Astrocyte of the cerebellum (primary cell): ENCODE measurements at regions not wholly inside any gene's neighbourhood (a gene's known extent, or its start where the extent isn't known, plus 50 kb on each side); places are given as distances from the start of the nearest gene placed in this dataset.

ENCODE experiments used
- DNase-seq: peaks from one replicate; pipeline ENCODE4 v3.0.0-alpha.2; 2011; ENCODE audit warnings: low read depth
- H3K4me3 ChIP-seq: 2 replicates; pipeline ENCODE4 v1.5.1; 2011; ENCODE audit warnings: mild to moderate bottlenecking, low read depth, low read length, moderate library complexity
- in situ Hi-C: cut with HindIII; loops from 2 replicates; pipeline ENCODE4 v1.10.0; 2017; ENCODE audit warnings: low sequenced_read_pairs
- TF ChIP-seq, protein P1 (sequence below): IDR thresholded peaks from 2 replicates; pipeline ENCODE4 v1.5.1; 2012; ENCODE audit warnings: low read length, low read depth, moderate library complexity, mild to moderate bottlenecking; ENCODE audit errors: missing control alignments

- TF ChIP-seq, protein P1, sequence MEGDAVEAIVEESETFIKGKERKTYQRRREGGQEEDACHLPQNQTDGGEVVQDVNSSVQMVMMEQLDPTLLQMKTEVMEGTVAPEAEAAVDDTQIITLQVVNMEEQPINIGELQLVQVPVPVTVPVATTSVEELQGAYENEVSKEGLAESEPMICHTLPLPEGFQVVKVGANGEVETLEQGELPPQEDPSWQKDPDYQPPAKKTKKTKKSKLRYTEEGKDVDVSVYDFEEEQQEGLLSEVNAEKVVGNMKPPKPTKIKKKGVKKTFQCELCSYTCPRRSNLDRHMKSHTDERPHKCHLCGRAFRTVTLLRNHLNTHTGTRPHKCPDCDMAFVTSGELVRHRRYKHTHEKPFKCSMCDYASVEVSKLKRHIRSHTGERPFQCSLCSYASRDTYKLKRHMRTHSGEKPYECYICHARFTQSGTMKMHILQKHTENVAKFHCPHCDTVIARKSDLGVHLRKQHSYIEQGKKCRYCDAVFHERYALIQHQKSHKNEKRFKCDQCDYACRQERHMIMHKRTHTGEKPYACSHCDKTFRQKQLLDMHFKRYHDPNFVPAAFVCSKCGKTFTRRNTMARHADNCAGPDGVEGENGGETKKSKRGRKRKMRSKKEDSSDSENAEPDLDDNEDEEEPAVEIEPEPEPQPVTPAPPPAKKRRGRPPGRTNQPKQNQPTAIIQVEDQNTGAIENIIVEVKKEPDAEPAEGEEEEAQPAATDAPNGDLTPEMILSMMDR: no peak
- in situ Hi-C loops: no loop called here
- no peak overlapping the region for H3K4me3 ChIP-seq
- no peak for DNase-seq
Measured at GRCh38 chr2:21449881-21450280, 326.1 kb downstream of the TDRD15 start.

DNA sequence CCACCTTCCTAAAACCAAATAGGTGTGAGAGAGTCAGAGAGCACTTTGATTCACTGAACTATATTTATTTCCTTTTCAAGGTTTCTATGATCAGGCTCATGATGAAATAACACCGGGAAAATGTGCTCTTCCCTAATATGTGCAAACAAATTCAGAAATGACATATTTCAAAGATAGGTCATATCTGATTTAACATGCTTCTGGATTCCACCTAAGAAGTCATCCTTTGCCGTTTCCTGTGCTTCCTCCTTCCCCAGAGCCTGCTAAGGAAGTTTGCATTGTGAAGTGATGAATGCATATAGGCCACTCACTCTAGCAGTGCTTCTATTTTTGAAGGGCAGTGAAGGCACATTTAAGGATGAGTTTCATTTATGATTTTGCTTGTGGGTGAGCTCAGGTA, 327.6 kb downstream of the TDRD15 start:
- TF ChIP-seq, protein P1: no peak
- H3K4me3 ChIP-seq: no peak overlapping the region
- no peak for DNase-seq
- in situ Hi-C loops: no loop called here

GRCh38 chr2:21452263-21452662, 328.5 kb downstream of the TDRD15 start:
- TF ChIP-seq, protein P1: no peak
- in situ Hi-C loops: no loop called here
- DNase-seq: no peak
- no peak overlapping the region for H3K4me3 ChIP-seq

DNA sequence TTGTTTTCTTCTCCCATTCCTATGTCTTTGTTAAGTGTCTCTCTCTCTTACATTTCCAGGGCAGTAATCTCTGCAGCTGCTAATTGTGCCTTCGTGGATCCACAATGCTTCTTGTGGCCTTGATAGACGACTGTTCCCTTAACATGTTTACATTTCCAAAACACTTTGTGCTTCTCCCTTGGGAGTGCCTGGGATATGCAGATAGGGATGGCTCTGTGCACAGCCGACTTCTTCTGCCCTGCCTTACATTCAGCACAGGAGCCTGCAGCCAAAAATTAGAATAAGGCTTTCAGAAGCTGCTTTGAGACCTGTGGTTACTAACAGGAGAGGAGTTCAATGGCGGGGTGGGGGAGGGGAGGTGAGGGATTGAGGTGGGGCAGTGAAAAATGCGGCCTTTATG, 328.9 kb downstream of the TDRD15 start:
- no peak for DNase-seq
- TF ChIP-seq, protein P1: no peak
- in situ Hi-C loops: no loop called here
- H3K4me3 ChIP-seq: no peak overlapping the region

- in situ Hi-C loops: no loop called here
- TF ChIP-seq, protein P1: no peak
- no peak overlapping the region for H3K4me3 ChIP-seq
- DNase-seq: no peak
Measured at GRCh38 chr2:21453723-21454450, 330.1 kb downstream of the TDRD15 start.

DNA sequence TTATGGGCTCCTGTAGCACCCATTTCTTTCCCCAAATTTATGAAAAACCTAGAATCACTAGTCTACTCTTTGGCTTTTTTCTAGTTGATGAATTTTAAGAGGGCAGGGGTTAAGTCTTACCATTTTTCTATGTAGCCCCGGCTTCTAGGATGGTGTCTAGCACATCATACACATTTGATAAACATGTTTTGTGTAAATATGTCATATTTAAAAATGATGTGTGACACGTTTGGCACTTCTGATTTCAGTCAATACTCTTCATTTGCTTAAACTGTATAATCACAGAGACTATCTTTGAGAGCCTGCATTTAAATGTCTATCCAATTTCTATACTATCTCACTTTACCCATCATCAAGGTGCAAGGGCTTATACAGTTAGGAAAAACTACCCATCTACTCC, 331.1 kb downstream of the TDRD15 start:
- TF ChIP-seq, protein P1: no peak
- DNase-seq: no peak
- in situ Hi-C loops: no loop called here
- H3K4me3 ChIP-seq: no peak overlapping the region
